HUES6 (cell line): ENCODE measurements at regions not wholly inside any gene's neighbourhood (a gene's known extent, or its start where the extent isn't known, plus 50 kb on each side); places are given as distances from the start of the nearest gene placed in this dataset.

Source experiments
- H3K27ac ChIP-seq: 2 replicates; pipeline ENCODE4 v1.7.0; 2013; ENCODE audit warnings: low read depth, mild to moderate bottlenecking, low read length, inconsistent platforms
- H3K27me3 ChIP-seq: 2 replicates; pipeline ENCODE4 v1.6.1; 2013; ENCODE audit warnings: low read length; ENCODE audit not compliant: control insufficient read depth, insufficient read depth
- H3K36me3 ChIP-seq: 2 replicates; pipeline ENCODE4 v1.6.1; 2013; ENCODE audit warnings: low read length; ENCODE audit not compliant: control insufficient read depth, insufficient read depth
- H3K4me1 ChIP-seq: 2 replicates; pipeline ENCODE4 v1.6.1; 2013; ENCODE audit warnings: low read length; ENCODE audit not compliant: control insufficient read depth, insufficient read depth
- H3K4me3 ChIP-seq: 2 replicates; pipeline ENCODE4 v1.5.1; 2013; ENCODE audit warnings: low read depth, low read length
- H3K9ac ChIP-seq: one replicate; pipeline ENCODE4 v1.6.1; 2013; ENCODE audit warnings: mild to moderate bottlenecking, low read length
- H3K9me3 ChIP-seq: 2 replicates; pipeline ENCODE4 v1.6.1; 2013; ENCODE audit warnings: low read depth, low read length; ENCODE audit not compliant: control insufficient read depth, insufficient read depth

- Histone ChIP-seq H3K4me3 (no peak overlapping the region), H3K27ac (no peak overlapping the region), H3K9me3 (0 out of 2 replicates have a peak, but pooled peaks cover 3% of the 10 kb centered on the region), H3K27me3 (no peaks in the 10 kb centered on the region), H3K36me3 (no peaks in the 10 kb centered on the region), H3K9ac (no peak overlapping the region), H3K4me1 (no peaks in the 10 kb centered on the region)
Measured at GRCh38 chr13:74338341-74338740, 204.1 kb upstream of the KLF12 start.

GRCh38 chr13:74336546-74336945 lies 202.3 kb upstream of the KLF12 start:
- H3K4me3 ChIP-seq: no peak overlapping the region
- no peak overlapping the region for H3K27ac ChIP-seq
- no peaks in the 10 kb centered on the region for H3K27me3 ChIP-seq
- no peaks in the 10 kb centered on the region for H3K4me1 ChIP-seq
- H3K9ac ChIP-seq: no peak overlapping the region
- H3K36me3 ChIP-seq: no peaks in the 10 kb centered on the region
- 0 out of 2 replicates have a peak, but pooled peaks cover 3% of the 10 kb centered on the region for H3K9me3 ChIP-seq

DNA sequence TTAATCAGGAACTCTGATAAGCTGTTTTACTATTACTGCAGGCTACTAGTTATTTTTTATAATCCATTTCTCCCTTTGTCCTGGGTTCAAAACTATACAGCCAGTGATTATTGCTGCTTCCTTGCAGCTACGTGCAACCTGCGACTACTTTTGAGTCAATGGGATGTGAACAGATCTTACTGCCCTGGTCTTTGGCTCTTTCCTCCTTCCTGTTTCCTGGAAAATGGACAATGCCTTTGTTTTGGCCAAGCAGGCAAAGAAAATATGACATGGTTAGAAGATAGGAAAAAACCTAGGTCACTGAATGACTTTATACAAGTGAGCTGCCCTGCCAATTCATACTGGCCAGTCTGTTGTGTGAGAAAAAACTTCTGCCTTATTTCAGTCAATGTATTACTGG lies 201.2 kb upstream of the KLF12 start:
- H3K27me3 ChIP-seq: no peaks in the 10 kb centered on the region
- no peaks in the 10 kb centered on the region for H3K36me3 ChIP-seq

DNA sequence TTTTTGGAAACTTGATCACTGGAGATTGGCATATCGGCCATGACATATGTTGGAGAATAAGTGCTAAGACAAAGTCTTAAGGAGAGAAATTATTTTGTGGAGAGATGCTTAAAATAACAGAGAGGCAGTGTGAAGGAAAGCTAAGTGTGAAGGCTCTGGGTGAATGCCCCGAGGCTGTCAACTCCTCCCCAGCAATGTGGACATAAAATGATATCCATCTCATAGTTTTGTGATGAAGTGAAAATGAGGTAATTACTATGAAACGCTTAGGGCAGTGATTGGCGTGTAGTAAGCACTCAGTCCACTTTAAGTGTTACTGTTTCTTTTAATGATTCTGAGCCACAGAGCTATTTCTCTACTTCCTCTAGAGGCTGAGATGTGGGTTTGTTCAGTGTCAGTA lies 195.8 kb upstream of the KLF12 start:
- Histone ChIP-seq H3K9me3 (no peaks in the 10 kb centered on the region), H3K27ac (no peak overlapping the region), H3K4me3 (no peak overlapping the region), H3K36me3 (no peaks in the 10 kb centered on the region), H3K9ac (no peak overlapping the region), H3K27me3 (no peaks in the 10 kb centered on the region), H3K4me1 (no peaks in the 10 kb centered on the region)

More for the DNA sequence above, 201.2 kb upstream of the KLF12 start:
- Histone ChIP-seq H3K27ac (no peak overlapping the region), H3K4me1 (no peaks in the 10 kb centered on the region), H3K9ac (no peak overlapping the region), H3K9me3 (0 out of 2 replicates have a peak, but pooled peaks cover 3% of the 10 kb centered on the region), H3K4me3 (no peak overlapping the region)

- no peaks in the 10 kb centered on the region for H3K36me3 ChIP-seq
- no peaks in the 10 kb centered on the region for H3K27me3 ChIP-seq
- no peaks in the 10 kb centered on the region for H3K9me3 ChIP-seq
- no peak overlapping the region for H3K27ac ChIP-seq
- H3K9ac ChIP-seq: no peak overlapping the region
- no peak overlapping the region for H3K4me3 ChIP-seq
- H3K4me1 ChIP-seq: no peaks in the 10 kb centered on the region
Measured at GRCh38 chr13:74325106-74325505, 190.9 kb upstream of the KLF12 start.

- Histone ChIP-seq H3K27ac (no peak overlapping the region), H3K27me3 (no peaks in the 10 kb centered on the region), H3K36me3 (no peaks in the 10 kb centered on the region), H3K4me3 (no peak overlapping the region), H3K9me3 (no peaks in the 10 kb centered on the region), H3K9ac (no peak overlapping the region), H3K4me1 (no peaks in the 10 kb centered on the region)
Measured at GRCh38 chr13:74324338-74324737, 190.1 kb upstream of the KLF12 start.

- H3K9me3 ChIP-seq: no peaks in the 10 kb centered on the region
- H3K27me3 ChIP-seq: no peaks in the 10 kb centered on the region
- H3K36me3 ChIP-seq: no peaks in the 10 kb centered on the region
- no peaks in the 10 kb centered on the region for H3K4me1 ChIP-seq
- no peak overlapping the region for H3K9ac ChIP-seq
- no peak overlapping the region for H3K4me3 ChIP-seq
- H3K27ac ChIP-seq: no peak overlapping the region
Measured at GRCh38 chr13:74322562-74322961, 188.4 kb upstream of the KLF12 start.

DNA sequence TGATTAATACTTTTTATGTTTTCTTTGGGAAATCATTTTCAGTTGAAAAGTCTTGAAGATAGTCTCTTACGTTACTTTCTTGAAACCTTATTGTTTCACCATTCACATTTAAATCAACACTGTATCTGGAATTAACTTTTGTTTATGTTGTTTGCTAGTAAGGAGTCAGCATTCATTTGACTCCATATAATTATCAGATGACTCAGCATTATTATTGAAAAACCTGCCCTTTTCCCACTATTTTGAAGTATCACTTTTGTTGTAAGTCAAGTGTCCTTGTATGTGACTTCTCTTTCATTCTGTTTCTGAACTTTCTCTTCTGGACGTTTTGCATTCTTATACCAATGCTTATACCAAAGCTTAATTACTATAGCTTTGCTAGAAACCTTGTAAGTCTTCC lies 186.1 kb upstream of the KLF12 start:
- Histone ChIP-seq H3K36me3 (no peaks in the 10 kb centered on the region), H3K9me3 (no peaks in the 10 kb centered on the region), H3K4me3 (no peak overlapping the region), H3K27me3 (no peaks in the 10 kb centered on the region), H3K27ac (no peak overlapping the region), H3K9ac (no peak overlapping the region), H3K4me1 (no peaks in the 10 kb centered on the region)

GRCh38 chr13:74316547-74316946 lies 182.3 kb upstream of the KLF12 start:
- Histone ChIP-seq H3K27ac (no peak overlapping the region), H3K36me3 (no peaks in the 10 kb centered on the region), H3K4me1 (no peaks in the 10 kb centered on the region), H3K9me3 (no peaks in the 10 kb centered on the region), H3K4me3 (no peak overlapping the region), H3K27me3 (no peaks in the 10 kb centered on the region), H3K9ac (no peak overlapping the region)

DNA sequence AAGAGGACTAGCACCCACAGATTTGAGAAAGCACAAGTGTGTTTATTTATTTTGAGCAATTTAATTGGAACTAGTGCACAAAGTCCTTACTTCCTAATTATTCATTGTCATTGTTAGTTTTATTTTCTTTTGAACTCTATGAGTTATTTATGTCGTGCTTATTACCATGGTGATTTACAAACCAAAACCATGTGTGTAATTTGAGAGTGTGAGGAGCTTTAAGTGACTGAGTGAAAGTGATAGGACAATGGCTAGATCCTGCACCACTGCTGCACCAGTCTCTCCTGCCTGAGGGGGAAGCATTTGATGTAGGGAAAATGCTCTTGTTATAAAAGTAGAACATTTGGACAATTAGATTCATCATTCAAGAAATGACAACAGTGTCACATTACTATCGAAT lies 172.3 kb upstream of the KLF12 start:
- Histone ChIP-seq H3K9ac (no peak overlapping the region), H3K27me3 (no peaks in the 10 kb centered on the region), H3K36me3 (no peaks in the 10 kb centered on the region), H3K4me1 (peaks cover 19% of the 10 kb centered on the region), H3K9me3 (no peaks in the 10 kb centered on the region), H3K27ac (no peak overlapping the region), H3K4me3 (no peak overlapping the region)

DNA sequence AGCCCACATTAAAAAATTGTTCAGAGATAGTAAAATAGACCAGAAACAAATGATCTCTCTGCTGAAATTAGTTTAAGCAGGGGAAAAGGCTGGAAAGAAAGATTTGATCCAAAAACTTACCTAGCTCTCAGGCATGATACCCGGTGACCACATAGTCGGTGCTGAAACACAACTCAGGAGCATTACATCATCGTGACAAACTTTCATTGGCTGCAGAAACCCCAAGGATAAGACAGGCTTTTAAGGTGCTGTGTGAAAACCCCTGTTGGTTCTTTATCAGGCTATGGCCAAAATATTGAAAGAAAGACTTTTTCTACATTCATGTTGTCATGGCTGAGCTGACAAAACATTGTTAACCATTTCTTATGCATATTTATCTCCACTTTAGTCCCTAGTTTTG lies 171.7 kb upstream of the KLF12 start:
- H3K9ac ChIP-seq: no peak overlapping the region
- no peak overlapping the region for H3K27ac ChIP-seq
- no peaks in the 10 kb centered on the region for H3K9me3 ChIP-seq
- H3K36me3 ChIP-seq: no peaks in the 10 kb centered on the region
- H3K4me1 ChIP-seq: peaks cover 24% of the 10 kb centered on the region
- H3K27me3 ChIP-seq: no peaks in the 10 kb centered on the region
- H3K4me3 ChIP-seq: no peak overlapping the region
